Esophagus muscularis mucosa (tissue), 2 donors: ENCODE measurements at regions not wholly inside any gene's neighbourhood (a gene's known extent, or its start where the extent isn't known, plus 50 kb on each side); places are given as distances from the start of the nearest gene placed in this dataset.

Source experiments
- POLR2A ChIP-seq: fragments of 450-650 bp; IDR thresholded peaks from one replicate; pipeline ENCODE4 v1.6.1; 2017; ENCODE audit warnings: antibody characterized with exemption, moderate library complexity, mild to moderate bottlenecking, low read depth
- POLR2AphosphoS5 ChIP-seq, 2 donors: sonication (generic); formaldehyde crosslinking; IDR thresholded peaks; one replicate each; pipeline ENCODE4 v1.6.1; 2017; ENCODE audit warnings: antibody characterized with exemption in 2 of 2

DNA sequence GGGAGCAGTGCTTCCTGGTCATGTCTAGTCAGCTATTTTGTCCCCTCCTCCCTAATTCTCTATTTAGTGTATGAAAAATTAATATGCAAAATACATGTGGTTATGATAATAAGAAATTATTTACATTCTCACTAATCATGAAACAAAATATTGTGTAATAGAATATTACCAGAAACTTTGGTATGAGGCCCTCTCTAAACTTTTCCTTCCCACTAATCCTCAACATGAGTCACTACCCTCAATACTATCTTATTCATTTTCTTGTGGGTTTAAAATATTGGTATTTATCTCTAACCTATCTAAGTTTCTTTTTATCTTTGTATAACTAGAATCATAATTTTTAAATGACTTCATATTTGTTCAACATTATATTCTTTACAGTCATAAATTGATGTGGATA lies 545.9 kb upstream of the PTPRD start:
- no peak for TF ChIP-seq POLR2A
- TF ChIP-seq POLR2AphosphoS5 (IDR thresholded peaks at IDR 0.05): no peak
